Activated CD8-positive, alpha-beta memory T cell treated with anti-CD3 and anti-CD28 coated beads, Interleukin-2, amount 50 U/mL, for 48 hours (primary cell): ENCODE measurements at regions not wholly inside any gene's neighbourhood (a gene's known extent, or its start where the extent isn't known, plus 50 kb on each side); places are given as distances from the start of the nearest gene placed in this dataset.
"Not testable (repeated sequence)": the region's sequence is repeated elsewhere in the genome, so short reads cannot be mapped to it uniquely, and the experiment has no call there.

Experiments
- DNase-seq: peaks from one replicate; pipeline ENCODE4 v3.0.0-alpha.2; 2020

DNA sequence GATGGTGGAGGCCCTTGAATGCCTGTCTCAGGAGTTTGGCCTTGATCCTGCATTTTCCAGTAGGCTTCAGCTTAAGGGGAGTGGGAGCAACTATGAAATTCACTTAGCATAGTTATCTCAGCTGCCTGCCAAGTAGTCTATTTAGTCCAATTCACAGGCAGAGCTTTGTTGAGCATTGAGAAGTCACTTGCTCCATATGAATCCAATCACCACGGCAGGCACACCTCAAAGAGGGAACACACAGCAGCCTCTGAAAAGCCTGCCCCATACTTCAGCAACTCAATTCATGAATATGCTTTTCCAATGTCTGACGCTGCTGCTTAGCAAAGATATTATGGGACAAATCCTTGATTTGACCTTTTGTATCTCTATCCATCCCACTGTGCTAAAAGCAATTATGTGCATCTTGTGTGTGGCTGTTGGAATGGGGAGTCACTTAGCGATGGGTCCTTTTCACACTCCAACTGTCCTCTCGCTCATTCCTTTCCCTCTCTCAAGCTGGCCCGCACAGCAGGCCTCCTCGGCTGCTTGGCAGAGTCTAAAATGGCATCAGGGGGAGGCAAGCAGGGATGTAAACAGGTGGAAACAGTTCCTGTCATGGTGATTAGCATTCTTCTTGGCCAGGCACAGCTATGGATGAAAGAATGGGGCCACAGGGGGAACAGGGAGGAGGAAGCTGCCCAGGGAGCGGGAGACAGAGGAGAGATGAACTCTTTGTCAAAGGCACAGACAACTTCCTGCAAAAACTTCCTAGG, 56.0 kb upstream of the LRPPRC start:
- DNase-seq = no peak

DNA sequence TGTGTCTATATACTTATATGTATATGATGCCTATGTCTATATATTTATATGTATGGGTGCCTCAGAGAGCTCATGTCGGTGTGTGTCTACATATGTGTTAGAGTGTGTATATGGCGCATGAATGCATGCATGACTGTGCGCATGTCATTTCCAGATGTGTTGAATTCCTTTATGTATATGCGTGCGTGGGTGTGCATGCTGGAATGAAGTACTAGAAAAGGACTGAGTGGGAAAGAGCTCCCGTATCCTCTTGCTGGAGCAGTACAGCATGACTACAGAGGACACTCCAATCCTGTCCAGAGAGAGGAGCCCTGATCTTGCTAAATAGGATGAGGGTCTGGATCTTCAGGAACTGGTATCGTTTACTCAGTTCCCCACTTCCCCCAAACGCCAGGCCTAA, 56.8 kb upstream of the LRPPRC start:
- DNase-seq = no peak

DNA sequence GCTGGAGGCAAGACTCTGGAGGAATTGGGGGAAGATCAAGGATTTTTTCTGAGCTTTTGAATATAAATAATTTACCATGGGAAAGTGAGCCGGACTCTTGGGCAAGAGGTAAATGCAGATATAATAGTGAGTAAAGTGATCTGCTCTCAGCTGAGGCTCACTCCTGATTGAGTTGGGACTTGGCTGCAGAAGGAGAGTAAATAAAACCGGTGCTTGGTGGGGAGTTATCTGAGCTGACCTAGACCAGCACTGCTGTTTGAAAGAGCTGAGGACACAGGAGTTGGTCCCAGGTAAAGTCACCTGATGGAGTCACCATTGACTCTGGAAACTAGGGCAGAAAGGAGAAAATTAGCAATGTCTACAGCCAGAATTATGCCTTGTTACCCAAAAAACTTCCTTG, 57.3 kb upstream of the LRPPRC start:
- no peak for DNase-seq

DNA sequence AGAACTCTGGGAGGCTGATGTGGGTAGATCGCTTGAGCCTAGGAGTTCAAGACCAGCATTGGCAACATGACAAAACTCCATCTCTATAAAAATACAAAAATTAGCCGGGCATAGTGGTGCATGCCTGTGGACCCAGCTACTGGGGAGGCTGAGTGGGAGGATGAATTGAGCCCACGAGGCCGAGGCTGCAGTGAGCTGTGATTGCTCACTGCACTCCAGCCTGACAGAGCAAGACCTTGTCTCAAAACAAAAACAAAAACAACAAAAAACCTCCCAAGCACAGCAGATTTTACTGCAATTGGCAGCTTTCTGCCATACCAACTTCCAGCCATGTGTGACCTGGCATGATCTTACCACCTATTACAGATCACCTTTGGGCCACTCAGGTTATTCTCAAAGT, 57.7 kb upstream of the LRPPRC start:
- DNase-seq = no peak

DNA sequence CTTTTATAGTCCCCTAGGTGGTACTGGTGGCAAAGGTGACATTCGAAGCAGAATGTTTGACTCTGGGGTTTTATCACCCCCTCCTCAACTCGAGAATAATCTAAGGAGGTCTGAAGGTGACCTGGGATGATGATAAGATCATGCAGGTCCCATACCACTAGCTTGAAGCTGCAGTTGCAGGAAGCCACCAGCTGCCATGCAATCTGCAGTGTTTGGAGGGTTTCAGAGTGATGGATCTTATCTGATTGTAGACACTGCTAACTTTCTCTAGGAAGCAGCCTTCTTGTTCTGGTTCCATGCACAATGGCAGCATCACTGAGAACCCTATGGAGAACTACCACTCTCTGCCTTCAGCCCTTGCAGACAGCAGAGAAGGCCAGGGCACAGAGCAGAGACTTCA, 59.4 kb upstream of the LRPPRC start:
- DNase-seq = no peak

DNA sequence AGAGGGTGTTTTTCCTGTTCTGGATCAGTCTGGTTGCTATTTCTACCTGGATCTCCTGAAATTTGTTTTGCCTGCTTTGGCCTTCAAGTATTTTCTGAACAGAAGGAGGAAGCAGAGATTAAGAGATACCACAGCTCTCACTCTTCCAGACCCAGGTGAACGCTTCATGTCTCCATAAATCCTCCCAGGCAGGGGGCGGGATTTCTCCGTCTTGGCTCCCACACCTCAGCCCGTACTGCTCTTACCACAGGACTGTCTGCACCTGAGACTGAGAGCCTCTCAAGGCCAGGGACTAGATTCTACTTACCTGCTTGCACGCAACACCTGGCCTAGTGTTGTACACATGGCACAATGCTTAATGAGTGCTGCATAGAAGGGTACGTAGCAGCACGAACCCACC, 59.9 kb upstream of the LRPPRC start:
- DNase-seq = no peak

DNA sequence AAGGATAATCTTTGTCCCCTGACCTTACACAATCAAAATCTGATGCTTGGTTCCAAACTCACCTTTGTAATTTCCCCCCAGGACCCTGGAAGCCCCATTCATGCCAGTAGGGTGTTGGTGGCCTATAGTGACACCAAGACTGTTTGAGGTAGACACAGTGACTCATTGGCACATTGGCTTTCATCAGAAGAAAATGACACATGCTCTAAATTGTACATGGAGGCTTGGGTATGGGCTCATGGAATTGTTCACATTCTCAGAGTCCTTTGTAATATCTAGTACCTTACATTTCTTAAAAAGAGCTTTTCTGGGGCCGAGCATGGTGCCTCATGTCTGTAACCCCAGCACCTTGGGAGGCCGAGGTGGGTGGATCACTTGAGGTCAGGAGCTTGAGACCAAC, 61.2 kb upstream of the LRPPRC start:
- DNase-seq = no peak

DNA sequence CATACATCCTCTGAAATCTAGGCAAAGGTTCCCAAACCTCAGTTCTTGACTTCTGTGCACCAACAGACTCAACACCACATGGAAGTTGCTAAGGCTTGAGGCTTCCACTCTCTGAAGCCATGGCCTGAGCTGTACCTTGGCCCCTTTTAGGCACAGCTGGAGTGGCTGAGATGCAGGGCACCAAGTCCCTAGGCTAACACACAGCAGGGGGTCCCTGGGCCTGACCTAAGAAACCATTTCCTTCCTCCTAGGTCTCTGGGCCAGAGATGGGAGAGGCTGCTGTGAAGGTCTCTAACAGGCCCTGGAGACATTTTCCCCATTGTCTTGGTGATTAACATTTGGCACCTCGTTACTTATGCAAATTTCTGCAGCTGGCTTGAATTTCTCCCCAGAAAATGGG, 64.5 kb upstream of the LRPPRC start:
- DNase-seq = not testable (repeated sequence)

DNA sequence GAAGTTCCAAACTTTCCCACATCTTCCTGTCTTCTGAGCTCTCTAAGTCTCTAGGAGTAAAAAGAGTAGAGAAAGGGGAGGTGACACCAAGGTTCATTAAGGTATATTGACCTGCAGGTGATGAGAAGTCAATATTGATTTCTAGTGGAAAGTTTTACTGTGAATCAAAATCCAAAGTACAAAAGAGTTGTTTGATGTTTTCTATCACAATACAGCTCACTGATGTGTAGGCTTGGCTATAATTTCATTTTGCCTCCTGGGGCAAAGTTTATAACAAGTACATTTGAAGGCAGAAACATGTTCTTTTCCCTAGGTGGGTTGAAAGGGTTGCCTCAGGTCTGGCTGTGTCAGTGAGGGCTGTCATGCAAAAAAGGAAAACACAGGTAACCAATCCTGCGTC, 65.2 kb upstream of the LRPPRC start:
- no peak for DNase-seq

DNA sequence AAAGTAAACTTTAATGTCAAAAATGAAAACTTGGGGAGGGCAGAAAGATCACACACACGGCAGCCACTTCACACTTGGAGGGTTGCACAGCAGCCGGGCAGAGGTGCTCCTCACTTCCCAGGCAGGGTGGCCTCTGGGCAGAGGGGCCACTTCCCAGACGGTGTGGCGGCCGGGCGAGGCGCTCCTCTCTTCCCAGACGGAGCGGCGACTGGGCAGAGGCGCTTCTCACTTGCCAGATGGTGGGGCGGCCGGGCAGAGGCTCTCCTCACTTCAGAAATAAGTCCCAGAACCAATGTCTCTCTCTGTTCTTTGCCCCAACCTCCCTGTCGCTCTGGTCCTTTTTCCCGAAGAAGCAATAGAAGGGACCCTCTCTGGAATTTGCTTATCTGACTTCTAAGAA, 65.7 kb upstream of the LRPPRC start:
- no peak for DNase-seq

DNA sequence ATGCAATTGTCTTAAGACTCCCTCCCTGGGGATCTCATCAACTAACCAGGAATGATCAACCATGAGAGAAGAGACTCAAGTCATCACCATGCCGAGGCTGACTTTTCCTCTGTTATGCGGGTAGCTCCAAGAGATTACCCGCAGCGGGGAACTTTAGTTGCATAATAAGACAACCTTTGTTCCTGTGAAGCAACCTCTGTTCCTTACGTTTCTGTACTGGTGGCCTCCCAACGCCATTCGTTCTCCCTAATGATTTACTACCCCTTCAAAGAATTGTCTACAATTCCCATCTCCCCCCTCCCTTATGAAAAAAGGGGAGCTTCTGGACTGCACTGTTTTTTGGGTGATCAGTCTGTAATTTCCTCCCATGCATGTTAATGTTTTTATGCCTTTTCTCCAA, 66.1 kb upstream of the LRPPRC start:
- DNase-seq = no peak

DNA sequence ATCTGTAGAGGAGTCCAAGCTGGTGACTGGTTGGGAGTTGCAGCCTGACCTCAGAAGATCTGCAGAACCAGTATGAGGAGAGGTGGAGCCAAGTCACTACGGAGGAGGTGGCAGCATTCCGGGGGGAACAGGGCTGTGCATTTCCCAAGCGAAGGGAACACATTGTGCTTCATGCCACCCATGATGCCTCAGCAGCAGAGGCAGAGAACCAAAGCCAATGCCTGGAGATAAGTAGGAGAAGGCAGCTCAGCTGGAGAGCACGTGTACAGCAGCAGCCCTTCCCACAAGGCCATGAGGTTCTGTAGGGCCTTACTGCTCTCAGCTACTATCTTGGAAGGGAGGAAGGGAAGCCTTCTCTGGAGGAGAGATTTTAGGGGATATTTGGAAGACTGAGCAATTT, 67.2 kb upstream of the LRPPRC start:
- DNase-seq = no peak

DNA sequence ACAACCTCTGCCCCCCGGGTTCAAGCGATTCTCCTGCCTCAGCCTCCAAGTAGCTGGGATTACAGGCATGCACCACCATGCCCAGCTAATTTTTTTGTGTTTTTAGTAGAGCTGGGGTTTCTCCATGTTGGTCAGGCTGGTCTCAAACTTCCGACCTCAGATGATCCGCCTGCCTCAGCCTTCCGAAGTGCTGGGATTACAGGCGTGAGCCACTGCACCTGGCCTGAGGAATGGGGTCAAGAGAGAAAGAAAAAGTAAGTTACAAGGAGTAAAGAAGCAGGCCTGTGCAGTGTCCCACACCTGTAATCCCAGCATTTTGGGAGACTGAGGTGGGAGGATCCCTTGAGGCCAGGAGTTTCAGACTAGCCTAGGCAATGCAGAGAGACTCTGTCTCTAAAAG, 68.5 kb upstream of the LRPPRC start:
- DNase-seq = not testable (repeated sequence)

DNA sequence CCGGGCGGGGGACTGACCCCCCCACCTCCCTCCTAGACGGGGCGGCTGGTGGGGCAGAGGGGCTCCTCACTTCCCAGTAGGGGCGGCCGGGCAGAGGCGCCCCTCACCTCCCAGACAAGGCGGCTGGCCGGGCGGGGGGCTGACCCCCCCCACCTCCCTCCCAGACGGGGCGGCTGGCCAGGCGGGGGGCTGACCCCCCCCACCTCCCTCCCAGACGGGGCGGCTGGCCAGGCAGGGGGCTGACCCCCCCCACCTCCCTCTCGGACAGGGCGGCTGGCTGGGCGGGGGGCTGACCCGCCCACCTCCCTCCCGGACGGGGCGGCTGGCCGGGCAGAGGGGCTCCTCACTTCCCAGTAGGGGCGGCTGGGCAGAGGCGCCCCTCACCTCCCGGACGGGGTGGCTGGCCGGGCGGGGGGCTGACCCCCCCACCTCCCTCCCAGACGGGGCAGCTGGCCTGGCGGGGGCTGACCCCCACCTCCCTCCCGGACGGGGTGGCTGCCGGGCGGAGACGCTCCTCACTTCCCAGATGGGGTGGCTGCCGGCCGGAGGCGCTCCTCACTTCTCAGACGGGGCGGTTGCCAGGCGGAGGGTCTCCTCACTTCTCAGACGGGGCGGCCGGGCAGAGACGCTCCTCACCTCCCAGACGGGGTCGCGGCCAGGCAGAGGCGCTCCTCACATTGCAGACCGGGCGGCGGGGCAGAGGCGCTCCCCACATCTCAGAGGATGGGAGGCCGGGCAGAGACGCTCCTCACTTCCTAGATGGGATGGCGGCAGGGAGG, 71.4 kb upstream of the LRPPRC start:
- not testable (repeated sequence) for DNase-seq

DNA sequence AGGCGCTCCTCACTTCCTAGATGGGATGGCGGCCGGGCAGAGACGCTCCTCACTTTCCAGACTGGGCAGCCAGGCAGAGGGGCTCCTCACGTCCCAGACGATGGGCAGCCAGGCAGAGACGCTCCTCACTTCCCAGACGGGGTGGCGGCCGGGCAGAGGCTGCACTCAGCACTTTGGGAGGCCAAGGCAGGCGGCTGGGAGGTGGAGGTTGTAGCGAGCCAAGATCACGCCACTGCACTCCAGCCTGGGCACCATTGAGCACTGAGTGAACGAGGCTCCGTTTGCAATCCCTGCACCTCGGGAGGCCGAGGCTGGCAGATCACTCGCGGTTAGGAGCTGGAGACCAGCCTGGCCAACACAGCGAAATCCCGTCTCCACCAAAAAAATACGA, 72.0 kb upstream of the LRPPRC start:
- DNase-seq = not testable (repeated sequence)

DNA sequence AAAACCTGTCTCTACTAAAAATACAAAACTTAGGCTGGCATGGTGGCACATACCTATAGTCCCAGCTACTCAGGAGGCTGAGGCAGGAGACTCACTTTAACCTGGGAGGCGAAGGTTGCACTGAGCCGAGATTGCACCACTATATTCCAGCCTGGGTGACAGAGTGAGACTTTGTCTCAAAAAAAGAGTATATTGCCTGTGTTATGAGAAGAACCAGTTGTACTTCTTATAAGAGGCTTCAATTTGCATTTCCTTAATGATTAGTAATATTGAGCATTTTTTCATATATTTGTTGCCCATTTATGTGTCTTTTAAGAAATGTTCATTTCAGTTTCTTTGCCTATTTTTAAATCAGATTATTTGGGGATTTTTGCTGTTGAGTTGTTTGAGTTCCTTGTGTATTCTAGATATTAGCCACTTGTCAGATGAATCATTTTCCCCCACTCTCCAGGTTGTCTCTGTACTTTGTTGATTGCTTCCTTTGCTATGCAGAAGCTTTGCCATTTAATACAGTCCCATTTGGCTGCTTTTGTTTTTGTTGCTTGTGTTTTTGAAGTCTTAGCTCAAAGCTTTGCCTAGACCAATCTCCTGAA, 75.8 kb upstream of the LRPPRC start:
- DNase-seq = no peak

DNA sequence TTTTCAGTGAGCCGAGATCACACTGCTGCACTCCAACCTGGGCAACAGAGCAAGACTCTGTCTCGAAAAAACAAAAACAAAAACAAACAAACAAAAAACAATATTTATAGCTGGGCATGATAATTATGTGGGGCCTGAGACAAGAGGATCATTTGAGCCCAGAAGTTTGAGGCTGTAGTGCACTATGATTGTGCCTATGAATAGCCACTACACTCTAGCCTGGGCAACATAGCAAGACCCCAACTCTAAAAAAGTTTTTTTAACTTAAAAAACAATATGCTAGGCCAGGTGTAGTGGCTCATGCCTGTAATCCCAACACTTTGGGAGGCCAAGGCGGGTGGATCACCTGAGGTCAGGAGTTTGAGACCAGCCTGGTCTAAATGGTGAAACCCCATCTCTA, 77.9 kb upstream of the LRPPRC start:
- not testable (repeated sequence) for DNase-seq

DNA sequence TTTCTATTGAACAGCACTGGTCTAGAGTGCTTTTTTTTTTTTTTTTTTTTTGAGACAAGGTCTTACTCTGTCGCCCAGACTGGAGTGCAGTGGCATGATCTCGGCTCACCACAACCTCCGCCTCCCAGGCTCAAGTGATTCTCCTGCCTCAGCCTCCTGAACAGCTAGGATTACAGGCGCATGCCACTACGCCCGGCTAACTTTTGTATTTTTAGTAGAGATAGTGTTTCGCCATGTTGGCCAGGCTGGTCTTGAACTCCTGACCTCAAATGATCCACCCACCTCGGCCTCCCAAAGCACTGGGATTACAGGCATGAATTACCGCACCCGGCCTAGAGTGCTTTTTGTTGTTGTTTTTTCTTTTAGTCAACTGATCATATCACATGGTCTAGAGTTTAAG, 79.0 kb upstream of the LRPPRC start:
- not testable (repeated sequence) for DNase-seq

DNA sequence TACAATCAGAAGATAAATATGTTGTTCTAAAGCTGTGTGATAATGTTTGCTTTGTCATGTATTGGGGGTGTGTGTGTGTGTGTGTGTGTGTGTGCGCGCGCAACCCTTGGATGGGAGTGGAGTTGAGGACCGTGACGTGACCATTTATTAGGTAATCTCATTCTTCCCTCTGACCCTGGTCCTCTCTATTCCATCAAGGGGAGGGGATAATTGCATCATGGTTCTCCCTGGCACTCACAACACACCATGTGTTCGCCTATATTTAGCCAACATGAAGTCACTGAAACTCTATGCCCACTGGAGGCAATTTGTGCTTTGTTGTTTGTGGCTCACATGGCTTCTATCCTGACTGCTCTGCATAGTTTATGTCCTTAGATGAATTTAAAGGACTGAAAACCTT, 79.8 kb upstream of the LRPPRC start:
- no peak for DNase-seq

DNA sequence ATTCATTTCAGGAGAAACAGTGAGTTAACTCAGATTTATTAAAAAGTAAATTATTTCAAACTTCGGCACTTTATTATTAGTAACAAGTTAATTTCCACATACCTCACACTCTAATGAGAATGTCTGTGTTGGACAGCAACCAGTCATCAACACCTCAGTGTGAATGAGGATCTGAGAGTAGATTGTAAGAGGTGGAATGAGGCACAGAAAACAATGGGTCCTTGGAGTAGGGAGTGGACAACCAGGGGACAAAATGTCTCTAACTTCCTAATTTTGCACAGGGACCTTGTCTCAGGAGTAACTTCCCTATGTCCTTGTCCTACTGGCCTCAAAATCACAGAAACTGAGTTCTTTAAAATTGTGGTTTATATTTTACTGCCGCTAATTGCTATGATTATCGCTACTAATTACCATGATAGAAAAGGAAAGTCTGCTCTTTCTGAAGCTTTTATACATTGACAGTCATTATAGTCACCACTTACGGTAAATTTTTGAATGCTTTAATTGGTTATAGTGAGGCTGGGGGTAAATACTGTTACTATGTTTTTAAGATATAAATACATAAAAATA, 82.2 kb upstream of the LRPPRC start:
- DNase-seq = no peak

DNA sequence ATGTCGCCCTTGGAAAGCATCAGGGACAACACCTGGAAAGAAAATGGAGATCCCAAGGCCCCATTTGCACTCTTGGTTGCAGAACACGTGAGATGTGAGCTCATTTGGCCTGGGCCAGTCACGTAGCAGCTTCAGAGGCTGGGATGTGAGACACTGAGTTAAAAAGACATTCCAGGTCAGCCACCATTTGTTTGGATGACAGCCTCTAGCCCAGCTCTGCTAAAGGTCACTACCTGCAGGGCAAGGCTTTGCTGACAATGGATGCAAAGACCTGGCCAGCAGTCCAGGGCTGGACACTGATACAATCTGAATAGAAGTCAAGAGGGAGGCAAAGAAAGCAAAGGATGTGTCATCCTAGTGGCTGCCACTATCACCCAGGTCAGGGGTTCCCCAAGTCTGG, 83.9 kb upstream of the LRPPRC start:
- DNase-seq = no peak

DNA sequence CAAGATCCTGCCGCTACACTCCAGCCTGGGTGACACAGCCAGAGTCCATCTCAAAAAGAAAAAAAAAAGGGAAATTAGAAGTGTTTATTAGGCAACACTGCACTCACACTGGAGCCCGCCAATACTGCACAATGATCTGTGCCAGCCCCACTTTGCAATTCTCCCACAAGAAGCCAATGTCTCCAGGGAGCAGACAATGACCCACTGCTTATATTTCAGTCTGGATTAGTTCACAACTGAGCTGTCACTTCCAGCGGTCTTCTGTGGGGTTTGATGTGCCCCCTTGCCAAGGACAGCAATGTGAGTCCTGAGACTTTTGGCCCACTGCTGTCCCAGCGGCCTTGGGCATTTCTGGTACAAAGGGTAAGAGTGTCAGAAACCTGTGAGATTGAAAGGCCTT, 85.6 kb upstream of the PPM1B start:
- no peak for DNase-seq

DNA sequence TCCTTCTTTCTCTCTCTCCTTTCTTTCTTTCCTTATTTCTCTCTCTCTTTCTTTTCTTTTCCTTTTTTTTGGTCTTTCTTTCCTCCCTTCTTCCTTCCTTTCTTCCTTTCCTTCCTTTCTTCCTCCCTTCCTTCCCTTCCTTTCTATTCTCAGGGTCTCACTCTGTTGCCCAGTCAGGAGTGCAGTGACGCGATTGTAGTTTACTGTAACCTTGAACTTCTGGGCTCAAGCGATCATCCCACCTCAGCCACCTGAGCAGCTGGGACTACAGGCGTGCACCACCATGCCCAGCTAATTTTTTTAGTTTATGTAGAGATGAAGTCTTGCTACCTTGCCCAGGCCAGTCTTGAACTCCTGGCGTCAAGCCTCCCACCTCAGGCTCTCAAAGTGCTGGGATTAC, 83.8 kb upstream of the PPM1B start:
- DNase-seq = no peak

DNA sequence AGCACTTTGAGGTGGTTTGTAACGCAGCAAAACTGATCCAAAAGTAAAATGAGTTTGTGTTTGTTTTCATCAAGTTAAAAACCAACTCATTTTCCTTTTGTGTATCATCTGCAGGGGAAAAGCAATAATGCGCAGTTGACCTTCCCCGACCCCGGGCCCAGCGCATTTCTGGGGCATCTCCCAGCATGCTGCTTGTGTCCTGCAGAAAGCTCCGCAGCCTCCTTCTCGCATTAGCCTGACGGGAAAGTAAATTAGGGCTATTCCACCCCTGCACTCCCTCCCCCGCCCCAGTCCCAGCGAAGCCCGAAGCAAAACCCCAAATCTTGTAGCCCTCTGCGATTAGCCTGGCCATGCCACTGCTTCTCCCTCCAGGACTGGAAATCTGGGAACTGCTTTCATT, 82.0 kb upstream of the PPM1B start:
- no peak for DNase-seq
